AG04449 (cell line): ENCODE measurements at regions not wholly inside any gene's neighbourhood (a gene's known extent, or its start where the extent isn't known, plus 50 kb on each side); places are given as distances from the start of the nearest gene placed in this dataset.

Experiments
- CTCF ChIA-PET: fragments of 350-600 bp; formaldehyde crosslinking; extraction: SDS; loops from one replicate; lab custom pipeline; 2021; ENCODE audit warnings: antibody characterized with exemption; lab: Yijun Ruan, JAX
- POLR2A ChIA-PET: fragments of 400-600, 350-600 bp; formaldehyde crosslinking; extraction: SDS; loops from one replicate; lab custom pipeline; 2020; ENCODE audit warnings: antibody characterized with exemption, inconsistent platforms; lab: Yijun Ruan, JAX
- DNase-seq: peaks from one replicate; pipeline ENCODE4 v3.0.0-alpha.2; 2010; ENCODE audit warnings: low read depth, low spot score
- H3K4me3 ChIP-seq: 2 replicates; pipeline ENCODE4 v1.5.1; 2011; ENCODE audit warnings: low read depth, mild to moderate bottlenecking, control low read depth, low read length
- TF ChIP-seq, protein P1 (sequence below): IDR thresholded peaks from one replicate; pipeline ENCODE4 v1.5.1; 2011; ENCODE audit warnings: mild to moderate bottlenecking, moderate library complexity, low read length, control low read depth, inconsistent platforms; ENCODE audit not compliant: insufficient read depth; ENCODE audit errors: missing control alignments

GRCh38 chr5:155867522-155868088 lies 459.4 kb upstream of the SGCD start:
- ChIA-PET CTCF (no interaction called here), POLR2A (no interaction called here)
- no peak for DNase-seq
- TF ChIP-seq, protein P1, sequence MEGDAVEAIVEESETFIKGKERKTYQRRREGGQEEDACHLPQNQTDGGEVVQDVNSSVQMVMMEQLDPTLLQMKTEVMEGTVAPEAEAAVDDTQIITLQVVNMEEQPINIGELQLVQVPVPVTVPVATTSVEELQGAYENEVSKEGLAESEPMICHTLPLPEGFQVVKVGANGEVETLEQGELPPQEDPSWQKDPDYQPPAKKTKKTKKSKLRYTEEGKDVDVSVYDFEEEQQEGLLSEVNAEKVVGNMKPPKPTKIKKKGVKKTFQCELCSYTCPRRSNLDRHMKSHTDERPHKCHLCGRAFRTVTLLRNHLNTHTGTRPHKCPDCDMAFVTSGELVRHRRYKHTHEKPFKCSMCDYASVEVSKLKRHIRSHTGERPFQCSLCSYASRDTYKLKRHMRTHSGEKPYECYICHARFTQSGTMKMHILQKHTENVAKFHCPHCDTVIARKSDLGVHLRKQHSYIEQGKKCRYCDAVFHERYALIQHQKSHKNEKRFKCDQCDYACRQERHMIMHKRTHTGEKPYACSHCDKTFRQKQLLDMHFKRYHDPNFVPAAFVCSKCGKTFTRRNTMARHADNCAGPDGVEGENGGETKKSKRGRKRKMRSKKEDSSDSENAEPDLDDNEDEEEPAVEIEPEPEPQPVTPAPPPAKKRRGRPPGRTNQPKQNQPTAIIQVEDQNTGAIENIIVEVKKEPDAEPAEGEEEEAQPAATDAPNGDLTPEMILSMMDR: no peak
- no peak overlapping the region for H3K4me3 ChIP-seq

- H3K4me3 ChIP-seq: no peak overlapping the region
- ChIA-PET POLR2A (no interaction called here), CTCF (no interaction called here)
- no peak for DNase-seq
- TF ChIP-seq, protein P1: no peak
Observed at GRCh38 chr5:155870636-155871035, 456.3 kb upstream of the SGCD start.

GRCh38 chr5:155871623-155872022 lies 455.3 kb upstream of the SGCD start:
- TF ChIP-seq, protein P1: no peak
- no peak for DNase-seq
- H3K4me3 ChIP-seq: no peak overlapping the region
- ChIA-PET CTCF (no interaction called here), POLR2A (no interaction called here)

- ChIA-PET CTCF (no interaction called here), POLR2A (no interaction called here)
- TF ChIP-seq, protein P1: no peak
- DNase-seq: peak; percentile 50
- H3K4me3 ChIP-seq: no peak overlapping the region
Observed at GRCh38 chr5:155872629-155873220, 454.2 kb upstream of the SGCD start.

- POLR2A ChIA-PET: no interaction called here
- peak overlapping the region; percentile 4; the same call in 1 of the 2 replicates for H3K4me3 ChIP-seq
- peak; percentile 51 for DNase-seq
- CTCF ChIA-PET: no interaction called here
- TF ChIP-seq, protein P1: no peak
Observed at GRCh38 chr5:155878991-155879575, 447.9 kb upstream of the SGCD start.

DNA sequence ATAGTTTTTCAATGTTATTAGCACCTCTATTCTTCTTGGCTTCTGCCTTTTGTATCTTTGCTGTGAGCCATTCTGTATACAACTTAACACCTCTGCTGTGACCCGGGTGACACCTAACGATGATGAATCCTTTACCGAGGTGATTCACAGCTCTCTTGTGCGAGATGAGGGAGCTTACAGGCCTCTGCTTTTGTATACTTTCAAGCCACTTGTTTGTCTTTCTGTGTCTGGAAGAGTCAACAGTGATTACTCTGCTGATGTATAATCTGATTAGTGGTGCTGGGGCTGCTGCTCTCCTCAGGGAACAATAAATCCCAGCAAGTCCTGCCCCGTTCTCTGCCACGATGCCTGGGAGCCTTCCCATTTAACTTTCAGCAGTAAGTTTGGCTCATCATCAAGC lies 442.9 kb upstream of the SGCD start:
- TF ChIP-seq, protein P1: no peak
- no peak overlapping the region for H3K4me3 ChIP-seq
- no peak for DNase-seq
- CTCF ChIA-PET: no interaction called here
- POLR2A ChIA-PET: no interaction called here
